HCT116 (cell line): ENCODE measurements at regions not wholly inside any gene's neighbourhood (a gene's known extent, or its start where the extent isn't known, plus 50 kb on each side); places are given as distances from the start of the nearest gene placed in this dataset.

Experiments
- ATAC-seq: fragments of 200-7000 bp; cut with Tn5 transposase; 2 replicates; pipeline ENCODE4 v1.9.1; 2020; ENCODE audit warnings: mild to moderate bottlenecking, moderate library complexity
- BruUV-seq: library from RNA; stranded (reverse); fragments of 400-500 nt; replicated peaks from 2 replicates; lab custom pipeline; 2021; lab: Mats Ljungman, UMichigan
- CTCF ChIA-PET: fragments of 300-600 bp; sonication (Branson Sonifier 250); formaldehyde crosslinking; loops from one replicate; lab custom pipeline; 2021; ENCODE audit warnings: antibody characterized with exemption; lab: Charles Lee
- POLR2A ChIA-PET: fragments of 300-600, 350-600 bp; sonication (Branson Sonifier 250); formaldehyde crosslinking; loops from one replicate; lab custom pipeline; 2021; ENCODE audit warnings: antibody characterized with exemption; lab: Charles Lee
- RAD21 ChIA-PET, 2 experiments: fragments of 300-600 bp; sonication (Branson Sonifier 250); formaldehyde crosslinking; loops; one replicate each; lab custom pipeline; 2023; ENCODE audit warnings: low total read pairs in 2 of 2; ENCODE audit not compliant: uncharacterized antibody in 2 of 2, unreplicated experiment in 2 of 2, low non-redundant PET in 1 of 2; lab: Charles Lee
- DNase-seq: peaks from one replicate; pipeline ENCODE4 v3.0.0-alpha.2; 2010; ENCODE audit warnings: low read depth, low spot score
- H2AFZ ChIP-seq: fragments of 200-600 bp; shearing (Covaris generic), sonication (generic); 2 replicates; pipeline ENCODE4 v1.6.1; 2017; ENCODE audit warnings: low read depth, mixed run types, mixed read lengths, antibody characterized with exemption, low read length; ENCODE audit not compliant: poor library complexity, severe bottlenecking
- H3K27ac ChIP-seq: 2 replicates; pipeline ENCODE4 v1.5.1; 2012; ENCODE audit warnings: low read depth, low read length
- H3K27me3 ChIP-seq: fragments of 200-600 bp; sonication (generic); 2 replicates; pipeline ENCODE4 v1.6.1; 2016; ENCODE audit warnings: mixed run types, low read length, mixed read lengths; ENCODE audit not compliant: insufficient read depth
- H3K36me3 ChIP-seq, 2 experiments: fragments of 200-500 bp in 1 of 2; fragments of 200-600 bp in 1 of 2; sonication (Bioruptor generic) in 1 of 2; sonication (generic) in 1 of 2; 2 replicates each; pipeline versions ENCODE4 v1.5.1 to v1.6.1; 2014 to 2016; ENCODE audit warnings: low read length in 2 of 2, inconsistent platforms in 1 of 2, mixed read lengths in 1 of 2, mixed run types in 1 of 2; ENCODE audit not compliant: insufficient read depth in 2 of 2, control insufficient read depth in 1 of 2
- H3K4me1 ChIP-seq, 2 experiments: fragments of 200-600 bp in 1 of 2; sonication (generic) in 1 of 2; 2 replicates each; pipeline versions ENCODE4 v1.5.1 to v1.6.1; 2012 to 2017; ENCODE audit warnings: low read length in 2 of 2, inconsistent platforms in 1 of 2, mild to moderate bottlenecking in 1 of 2, mixed read lengths in 1 of 2, mixed run types in 1 of 2, moderate library complexity in 1 of 2; ENCODE audit not compliant: insufficient read depth in 2 of 2, control insufficient read depth in 1 of 2
- H3K4me2 ChIP-seq: fragments of 200-600 bp; sonication (generic); 2 replicates; pipeline ENCODE4 v1.6.1; 2017; ENCODE audit warnings: mixed run types, low read length, mixed read lengths
- H3K4me3 ChIP-seq, 2 experiments: fragments of 200-600 bp in 1 of 2; sonication (generic) in 1 of 2; replicated peaks in 1 of 2; 2 replicates each; pipeline ENCODE4 v1.5.1; 2011 to 2016; ENCODE audit warnings: low read length in 2 of 2, control low read depth in 1 of 2, low read depth in 1 of 2, mild to moderate bottlenecking in 1 of 2, mixed read lengths in 1 of 2, mixed run types in 1 of 2
- H3K79me2 ChIP-seq: fragments of 200-600 bp; sonication (generic); 2 replicates; pipeline ENCODE4 v1.6.1; 2017; ENCODE audit warnings: mild to moderate bottlenecking, mixed run types, low read length, moderate library complexity, mixed read lengths; ENCODE audit not compliant: insufficient read depth
- H3K9ac ChIP-seq: fragments of 200-600 bp; sonication (generic); 2 replicates; pipeline ENCODE4 v1.6.1; 2016; ENCODE audit warnings: low read length, mixed read lengths
- H3K9me2 ChIP-seq: fragments of 200-600 bp; sonication (generic), shearing (Covaris generic); 2 replicates; pipeline ENCODE4 v1.6.1; 2017; ENCODE audit warnings: mixed run types, mild to moderate bottlenecking, moderate library complexity; ENCODE audit not compliant: insufficient read depth
- H3K9me3 ChIP-seq, 2 experiments: fragments of 200-500 bp in 1 of 2; fragments of 200-600 bp in 1 of 2; sonication (Bioruptor generic) in 1 of 2; sonication (generic) in 1 of 2; 2 replicates each; pipeline ENCODE4 v1.6.1; 2014 to 2017; ENCODE audit warnings: low read length in 2 of 2, mixed read lengths in 2 of 2, inconsistent platforms in 1 of 2, low read depth in 1 of 2, mild to moderate bottlenecking in 1 of 2, mixed run types in 1 of 2, moderate library complexity in 1 of 2; ENCODE audit not compliant: control insufficient read depth in 1 of 2, insufficient read depth in 1 of 2
- H4K20me1 ChIP-seq: fragments of 200-600 bp; sonication (generic), shearing (Covaris generic); 2 replicates; pipeline ENCODE4 v1.6.1; 2017; ENCODE audit warnings: mixed run types, mild to moderate bottlenecking, moderate library complexity; ENCODE audit not compliant: insufficient read depth
- CEBPB ChIP-seq: IDR thresholded peaks from 2 replicates; pipeline ENCODE4 v1.6.1; 2012; ENCODE audit warnings: low read depth
- CTCF ChIP-seq, 3 experiments: fragments of 200-600 bp in 1 of 3; sonication (generic) in 1 of 3; IDR thresholded peaks in 2 of 3; conservative IDR thresholded peaks in 1 of 3; 2 replicates each; pipeline ENCODE4 v1.5.1; 2012 to 2017; ENCODE audit warnings: low read depth in 2 of 3, low read length in 2 of 3, antibody characterized with exemption in 1 of 3, borderline replicate concordance in 1 of 3, control low read depth in 1 of 3, mild to moderate bottlenecking in 1 of 3, mixed read lengths in 1 of 3, mixed run types in 1 of 3, moderate library complexity in 1 of 3; ENCODE audit not compliant: insufficient read depth in 1 of 3
- EGR1 ChIP-seq: IDR thresholded peaks from 2 replicates; pipeline ENCODE4 v1.6.1; 2012; ENCODE audit warnings: low read depth
- EZH2phosphoT487 ChIP-seq: fragments of 200-600 bp; IDR thresholded peaks from 2 replicates; pipeline ENCODE4 v1.6.1; 2018; ENCODE audit warnings: antibody characterized with exemption, borderline replicate concordance
- POLR2A ChIP-seq: IDR thresholded peaks from 2 replicates; pipeline ENCODE4 v1.7.0; 2011; ENCODE audit warnings: borderline replicate concordance; ENCODE audit not compliant: insufficient read depth, insufficient read length; ENCODE audit errors: extremely low read depth
- RAD21 ChIP-seq: IDR thresholded peaks from 2 replicates; pipeline ENCODE4 v1.6.1; 2012; ENCODE audit warnings: low read depth, mild to moderate bottlenecking
- SIN3A ChIP-seq: IDR thresholded peaks from 2 replicates; pipeline ENCODE4 v1.6.1; 2012; ENCODE audit warnings: low read depth
- TCF7L2 ChIP-seq: IDR thresholded peaks from 2 replicates; pipeline ENCODE4 v1.7.0; 2011; ENCODE audit warnings: borderline replicate concordance, inconsistent platforms; ENCODE audit not compliant: insufficient read depth, insufficient read length; ENCODE audit errors: extremely low read depth
- intact Hi-C: fragments of 100-400 bp; cut with micrococcal nuclease; formaldehyde crosslinking; loops from 2 replicates; pipeline ENCODE4 v1.10.0; 2022
- TF ChIP-seq, protein P1 (sequence below): IDR thresholded peaks from 2 replicates; pipeline ENCODE4 v1.6.1; 2012

DNA sequence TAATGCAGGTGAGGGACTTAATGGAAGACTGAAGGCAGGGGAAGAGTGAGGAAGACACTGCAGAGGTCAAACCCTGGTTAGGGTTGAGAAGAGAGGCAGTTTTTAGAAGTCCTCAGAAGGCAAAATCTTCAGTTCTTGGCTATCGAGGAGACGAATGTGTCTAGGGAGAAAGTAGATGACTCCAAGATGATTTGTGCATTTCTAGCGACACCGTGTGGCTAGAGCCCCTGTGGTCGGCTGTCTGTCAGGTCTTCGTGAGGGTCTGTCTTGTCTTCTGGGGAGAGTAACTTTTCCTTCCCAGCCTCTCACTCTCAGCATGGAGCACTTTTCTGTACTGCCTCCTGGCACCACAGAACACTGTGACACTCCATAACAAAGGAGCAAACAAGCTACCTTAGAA, 458.1 kb downstream of the STIM2 start:
- ChIA-PET POLR2A (no interaction called here), RAD21 (interaction anchor here in 1 of 2 experiments (0.7 to 1.6 kb wide), 2 partner anchors 142 to 270 kb away, joined by 3 to 6 read pairs; no protein-coding TSS in a partner anchor), CTCF (interaction anchor here (0.7 to 2.4 kb wide), 4 partner anchors 40 to 270 kb away, joined by 3 to 15 read pairs (median 4); no protein-coding TSS in a partner anchor)
- Histone ChIP-seq H3K79me2 (no peaks in the 10 kb centered on the region), H3K36me3 (no peaks in the 10 kb centered on the region), H3K4me2 (no peak overlapping the region), H3K9me3 (no peaks in the 10 kb centered on the region), H3K9ac (no peak overlapping the region), H3K4me3 (no peak overlapping the region), H4K20me1 (no peaks in the 10 kb centered on the region), H3K4me1 (no peaks in the 10 kb centered on the region), H3K9me2 (no peaks in the 10 kb centered on the region), H3K27me3 (no peaks in the 10 kb centered on the region), H3K27ac (no peak overlapping the region), H2AFZ (no peak overlapping the region)
- peak; percentile 67 for TF ChIP-seq RAD21
- TF ChIP-seq TCF7L2 = no peak
- TF ChIP-seq CTCF (IDR thresholded peaks at IDR 0.05 in 2 of 3, conservative IDR thresholded peaks at IDR 0.05 in 1 of 3; ENCODE audit: borderline replicate concordance in 1 of 3, insufficient read depth in 1 of 3, low read depth in 2 of 3, low read length in 2 of 3) = peak; percentile 33 to 59 (median 50); a peak in 4 of 6 replicates
- no peak for TF ChIP-seq EZH2phosphoT487
- TF ChIP-seq CEBPB = no peak
- no peak for TF ChIP-seq EGR1
- peak; percentile 84 for ATAC-seq
- intact Hi-C loops = loop anchor here (1.0 to 2.0 kb wide), 3 partner anchors 142 to 270 kb away; no protein-coding TSS in a partner anchor
- BruUV-seq = no TSS peak
- DNase-seq = peak; percentile 35

DNA sequence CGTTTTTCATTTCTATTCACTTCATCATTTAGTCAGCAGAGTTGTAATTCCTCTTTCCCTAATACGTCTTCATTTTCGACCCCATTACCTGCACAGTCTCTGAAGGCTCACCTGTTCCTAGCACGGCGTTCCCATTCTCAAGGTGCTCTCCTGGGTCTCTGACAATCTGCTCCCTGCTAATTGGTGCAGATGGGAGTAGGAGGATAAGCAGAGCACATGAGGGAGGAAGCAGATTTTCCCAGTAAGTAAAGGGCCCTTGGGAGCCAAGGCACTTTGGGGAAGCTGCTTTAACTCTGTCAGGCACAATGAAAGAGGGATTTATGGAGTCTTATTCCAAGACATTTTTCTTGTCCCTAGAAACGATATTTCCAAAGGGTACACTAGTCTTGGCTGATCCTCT, 466.4 kb downstream of the STIM2 start:
- ChIA-PET RAD21 (no interaction called here), CTCF (no interaction called here), POLR2A (no interaction called here)
- Histone ChIP-seq H3K36me3 (no peaks in the 10 kb centered on the region), H2AFZ (no peak overlapping the region), H3K27me3 (peaks cover 12% of the 10 kb centered on the region; the same call in 1 of the 2 replicates), H3K4me1 (no peaks in the 10 kb centered on the region), H3K79me2 (no peaks in the 10 kb centered on the region), H3K27ac (no peak overlapping the region), H4K20me1 (no peaks in the 10 kb centered on the region), H3K4me2 (no peak overlapping the region), H3K9me3 (no peaks in the 10 kb centered on the region), H3K9me2 (no peaks in the 10 kb centered on the region), H3K4me3 (no peak overlapping the region), H3K9ac (no peak overlapping the region)
- no peak for TF ChIP-seq EZH2phosphoT487
- no peak for TF ChIP-seq RAD21
- no peak for TF ChIP-seq CTCF (IDR thresholded peaks at IDR 0.05 in 2 of 3, conservative IDR thresholded peaks at IDR 0.05 in 1 of 3; ENCODE audit: borderline replicate concordance in 1 of 3, insufficient read depth in 1 of 3, low read depth in 2 of 3, low read length in 2 of 3)
- TF ChIP-seq POLR2A = no peak
- TF ChIP-seq, protein P1, sequence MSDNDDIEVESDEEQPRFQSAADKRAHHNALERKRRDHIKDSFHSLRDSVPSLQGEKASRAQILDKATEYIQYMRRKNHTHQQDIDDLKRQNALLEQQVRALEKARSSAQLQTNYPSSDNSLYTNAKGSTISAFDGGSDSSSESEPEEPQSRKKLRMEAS = no peak
- TF ChIP-seq EGR1 = no peak
- TF ChIP-seq SIN3A = no peak
- DNase-seq = no peak
- BruUV-seq = no TSS peak
- intact Hi-C loops = no loop called here
- no peak for ATAC-seq
